Stimulated activated naive CD8-positive, alpha-beta T cell treated with anti-CD3 and anti-CD28 coated beads, Interleukin-15, Interleukin-2, amounts not matched to agents 100 U/mL and 50 U/mL, for 24 hours (primary cell): ENCODE measurements at regions not wholly inside any gene's neighbourhood (a gene's known extent, or its start where the extent isn't known, plus 50 kb on each side); places are given as distances from the start of the nearest gene placed in this dataset.

Experiments used
- ATAC-seq: fragments of 150-1000 bp; cut with Tn5 transposase; one replicate; pipeline ENCODE4 v1.10.0; 2021
- DNase-seq: peaks from one replicate; pipeline ENCODE4 v3.0.0; 2021

GRCh38 chr21:27190601-27191000, 223.7 kb upstream of the ADAMTS5 start:
- no peak for ATAC-seq

DNA sequence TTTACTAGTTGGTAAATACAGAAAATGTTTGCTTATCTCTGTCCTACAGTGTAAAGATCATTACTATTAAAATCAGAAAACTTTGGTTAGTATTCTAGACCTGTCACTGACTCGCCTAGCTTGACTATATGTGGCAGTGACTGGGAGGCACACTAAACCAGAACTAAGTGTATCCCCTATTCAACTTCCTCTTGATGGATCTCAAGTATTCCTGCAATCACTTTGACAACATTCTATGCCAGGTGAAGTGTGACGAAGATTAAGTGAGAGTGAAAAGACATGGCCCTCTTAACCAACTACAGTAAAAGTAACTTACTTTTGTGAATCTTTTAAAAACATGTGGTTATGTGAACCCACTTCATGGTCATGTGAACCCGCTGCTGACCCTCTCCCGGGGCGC, 223.0 kb upstream of the ADAMTS5 start:
- ATAC-seq (no peak), DNase-seq (no peak)

More at GRCh38 chr21:27190601-27191000, 223.7 kb upstream of the ADAMTS5 start:
- no peak for DNase-seq

- DNase-seq (no peak), ATAC-seq (no peak)
These were observed 206.2 kb upstream of the ADAMTS5 start for GRCh38 chr21:27173053-27173452.

GRCh38 chr21:27171707-27172106, 204.8 kb upstream of the ADAMTS5 start:
- ATAC-seq (no peak), DNase-seq (no peak)

- DNase-seq (no peak), ATAC-seq (no peak)
These were observed 201.2 kb upstream of the ADAMTS5 start for GRCh38 chr21:27168084-27168483.

GRCh38 chr21:27164208-27165177, 197.6 kb upstream of the ADAMTS5 start:
- no peak for DNase-seq

GRCh38 chr21:27158967-27159366, 192.1 kb upstream of the ADAMTS5 start:
- no peak for ATAC-seq
- DNase-seq = no peak

More at GRCh38 chr21:27164208-27165177, 197.6 kb upstream of the ADAMTS5 start:
- no peak for ATAC-seq

GRCh38 chr21:27157097-27157496, 190.2 kb upstream of the ADAMTS5 start:
- DNase-seq = no peak
- ATAC-seq = no peak

- ATAC-seq (no peak), DNase-seq (no peak)
These were observed 189.8 kb upstream of the ADAMTS5 start for GRCh38 chr21:27156666-27157065.

DNA sequence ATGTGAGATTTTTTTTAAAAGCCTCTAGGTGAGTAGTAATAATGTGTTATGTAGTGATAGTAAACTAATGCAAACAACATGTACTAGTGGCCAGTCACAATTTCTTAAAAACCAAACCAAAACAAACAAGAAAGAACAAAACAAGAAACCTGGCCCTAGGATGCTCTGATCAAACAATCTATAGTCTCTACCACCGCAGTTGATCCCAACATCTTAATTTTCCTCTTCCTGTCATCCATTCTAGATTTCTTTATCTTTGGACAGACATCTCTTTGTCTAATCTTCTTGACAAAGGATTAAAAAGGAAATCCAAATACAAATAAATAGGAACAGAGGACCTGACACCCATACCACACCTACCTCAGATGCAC, 188.2 kb upstream of the ADAMTS5 start:
- ATAC-seq (no peak), DNase-seq (no peak)

DNA sequence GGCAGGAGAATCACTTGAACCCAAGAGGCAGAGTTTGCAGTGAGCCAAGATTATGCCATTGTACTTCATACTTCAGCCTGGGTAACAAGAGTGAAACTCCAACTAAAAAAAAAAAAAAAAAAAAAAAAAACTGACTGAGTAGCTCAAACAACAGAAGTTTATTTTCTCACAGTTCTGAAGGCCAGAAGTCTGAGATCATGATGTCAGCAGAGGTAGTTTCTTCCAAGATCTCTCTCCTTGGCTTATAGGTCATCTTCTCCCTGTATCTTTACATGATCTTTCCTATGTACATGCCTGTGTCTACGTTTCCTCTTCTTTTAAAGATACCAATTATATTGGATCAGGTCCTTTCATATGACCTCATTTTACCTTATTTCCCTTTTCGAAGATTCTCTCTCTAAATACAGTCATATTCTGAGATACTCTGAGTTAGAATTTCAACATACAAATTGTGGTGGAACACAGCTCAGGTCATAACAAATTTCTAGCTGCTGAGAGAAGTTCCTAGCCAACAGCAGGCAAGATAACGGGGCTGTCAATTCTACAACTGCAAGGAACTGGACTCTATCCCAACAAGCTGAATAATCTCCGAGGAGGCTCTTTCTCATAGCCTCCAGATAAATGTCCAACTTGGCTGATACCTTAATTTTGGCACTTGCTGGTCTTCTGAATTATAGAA, 187.7 kb upstream of the ADAMTS5 start:
- ATAC-seq = no peak
- DNase-seq = no peak

GRCh38 chr21:27152996-27153395, 186.1 kb upstream of the ADAMTS5 start:
- ATAC-seq = no peak
- DNase-seq = no peak

DNA sequence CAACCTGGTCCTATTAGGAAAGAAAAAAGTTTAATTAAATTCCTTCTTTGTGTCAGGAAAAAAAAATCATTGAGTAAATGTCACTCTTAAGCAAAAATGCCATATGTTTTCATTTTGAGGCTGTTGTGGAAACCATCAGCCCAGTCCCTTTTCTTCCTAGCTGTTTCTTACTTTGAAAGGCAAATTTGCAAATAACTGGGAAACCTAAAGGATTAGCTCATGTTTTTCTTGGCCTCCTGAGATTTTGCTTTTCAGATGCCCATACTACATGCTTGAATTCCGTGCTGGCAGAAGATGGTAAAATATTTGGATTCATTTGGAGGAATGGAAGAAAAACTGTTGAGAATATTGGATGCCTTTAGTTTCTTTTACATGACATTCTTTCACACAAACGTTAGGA, 182.1 kb upstream of the ADAMTS5 start:
- no peak for DNase-seq

GRCh38 chr21:27146268-27146667, 179.4 kb upstream of the ADAMTS5 start:
- ATAC-seq (no peak), DNase-seq (no peak)

More for the DNA sequence above, 182.1 kb upstream of the ADAMTS5 start:
- ATAC-seq = no peak

DNA sequence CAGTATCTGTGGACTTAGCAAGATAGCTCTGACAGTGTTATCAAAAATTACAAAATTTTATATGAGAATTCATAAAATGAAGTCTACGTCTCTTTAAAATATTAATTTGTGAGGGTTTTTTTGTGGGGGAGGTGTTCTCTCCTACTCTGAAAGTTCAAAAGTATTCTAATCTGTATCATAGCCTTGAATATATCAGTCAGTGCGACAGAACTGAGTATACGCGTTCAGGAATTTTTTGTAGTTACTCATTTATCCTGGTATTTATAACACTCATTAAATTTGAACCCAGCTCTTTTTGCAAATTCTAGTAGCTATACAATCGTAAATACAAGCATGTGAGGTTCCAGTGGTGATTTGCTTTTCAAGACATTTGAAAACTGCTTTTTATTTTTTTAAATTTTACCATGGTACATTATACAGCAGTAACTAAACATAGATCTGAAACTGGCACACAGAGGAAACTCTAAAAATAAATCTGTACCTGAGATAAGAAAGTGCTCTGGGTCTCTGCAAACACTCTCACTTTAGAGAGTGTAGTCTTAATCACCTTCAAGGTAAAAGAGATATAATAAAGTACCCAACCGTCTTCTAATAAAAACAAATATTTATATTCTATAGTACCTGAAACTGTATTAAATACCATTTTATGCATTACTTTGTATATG, 178.4 kb upstream of the ADAMTS5 start:
- ATAC-seq = no peak
- no peak for DNase-seq

DNA sequence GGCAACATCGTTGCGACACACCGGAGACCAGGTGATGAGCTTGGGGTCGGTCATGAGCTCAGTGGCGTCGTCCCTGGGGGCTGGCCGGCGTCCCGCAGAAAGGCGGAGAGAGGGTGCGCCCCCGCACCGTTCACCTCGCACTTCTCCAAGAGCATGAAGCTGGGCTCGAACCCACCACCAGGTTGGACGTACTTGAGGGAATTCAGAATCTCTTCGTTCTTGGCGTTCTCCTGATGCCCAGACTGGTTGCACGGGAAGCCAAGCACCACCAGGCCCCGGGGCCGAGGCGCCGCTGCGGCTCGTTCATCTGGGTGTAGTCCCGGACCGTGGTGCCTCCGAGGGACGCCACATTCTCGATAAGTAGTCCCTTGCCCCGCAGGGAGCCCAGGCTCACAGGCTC, 176.6 kb upstream of the ADAMTS5 start:
- no peak for DNase-seq
- no peak for ATAC-seq

DNA sequence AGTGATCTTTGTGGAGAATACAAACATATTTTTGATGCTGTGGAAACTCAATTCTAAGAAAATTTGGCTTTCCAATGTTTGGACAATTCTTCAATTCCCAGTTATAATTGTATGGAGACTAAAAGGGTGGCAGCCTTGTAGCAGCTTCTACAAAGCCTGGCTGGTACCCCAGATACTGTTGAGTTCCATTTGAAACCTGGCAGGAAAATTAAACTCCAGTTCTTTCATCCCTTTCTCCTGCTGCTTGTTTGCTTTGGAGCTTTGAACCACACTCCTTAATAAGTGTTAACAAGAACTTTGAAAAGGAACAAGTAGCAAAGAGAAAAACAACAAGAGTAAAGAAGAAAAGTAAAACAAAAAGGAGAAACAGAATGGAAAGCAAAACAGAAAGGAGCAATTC, 172.6 kb upstream of the ADAMTS5 start:
- no peak for DNase-seq
- no peak for ATAC-seq

DNA sequence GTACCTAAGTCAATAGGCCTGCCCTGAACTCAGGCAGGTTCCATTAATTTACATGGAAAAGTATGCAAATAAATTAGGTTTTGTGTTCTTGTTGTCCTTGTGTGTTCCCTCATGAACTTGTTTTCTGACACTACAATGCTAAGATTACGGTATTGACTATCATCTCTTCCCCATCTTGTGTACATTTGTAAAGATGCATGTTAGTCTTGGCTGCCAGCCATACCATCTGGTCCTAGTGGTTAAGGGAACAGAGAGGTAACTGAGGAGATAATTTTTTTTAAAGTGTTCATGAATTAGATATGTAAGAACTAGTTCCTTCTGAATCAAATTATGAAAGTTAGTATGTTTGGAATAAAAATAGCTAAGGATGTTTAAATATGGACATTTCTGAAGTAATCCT, 167.6 kb upstream of the ADAMTS5 start:
- ATAC-seq (no peak), DNase-seq (no peak)

DNA sequence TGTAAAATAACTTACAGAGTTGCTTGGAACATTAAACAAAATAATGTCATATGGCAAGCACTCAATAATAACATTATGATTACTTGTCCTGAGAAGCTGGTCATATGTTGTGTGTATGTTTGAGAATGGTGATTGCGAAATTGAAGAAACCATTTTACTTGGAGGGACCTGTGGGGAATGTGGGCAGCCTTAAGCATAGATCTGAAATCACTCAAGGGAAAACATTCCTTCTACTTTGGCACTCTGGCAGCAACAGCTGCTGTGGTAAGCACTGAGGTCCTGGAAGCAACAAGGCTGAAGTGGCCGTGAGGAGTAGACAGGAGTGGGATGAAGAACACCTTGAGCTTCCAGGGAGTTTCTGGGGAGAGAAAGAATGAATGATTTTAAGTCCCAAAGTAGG, 165.4 kb upstream of the ADAMTS5 start:
- DNase-seq = no peak
- ATAC-seq = no peak

DNA sequence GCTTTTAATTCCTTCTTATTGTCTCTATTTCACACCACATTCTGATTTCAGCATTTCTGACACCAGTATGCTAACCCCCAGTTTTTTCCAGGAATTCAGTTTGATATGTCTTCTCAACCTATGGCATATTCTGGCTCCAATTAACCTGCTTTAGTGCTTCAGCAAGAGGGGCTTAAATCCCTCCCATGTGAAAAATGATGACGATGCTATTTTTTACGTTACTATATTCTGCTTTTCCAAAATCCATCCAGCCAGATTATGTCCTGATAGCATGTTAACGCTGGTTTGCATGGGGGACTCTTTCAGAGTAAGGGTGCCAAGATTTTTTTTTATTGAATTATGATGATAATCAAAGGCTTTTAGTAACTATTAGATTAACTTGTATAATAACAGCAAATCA, 163.3 kb upstream of the ADAMTS5 start:
- no peak for DNase-seq
- ATAC-seq = no peak

GRCh38 chr21:27129694-27130093, 162.8 kb upstream of the ADAMTS5 start:
- no peak for ATAC-seq
- DNase-seq = no peak

DNA sequence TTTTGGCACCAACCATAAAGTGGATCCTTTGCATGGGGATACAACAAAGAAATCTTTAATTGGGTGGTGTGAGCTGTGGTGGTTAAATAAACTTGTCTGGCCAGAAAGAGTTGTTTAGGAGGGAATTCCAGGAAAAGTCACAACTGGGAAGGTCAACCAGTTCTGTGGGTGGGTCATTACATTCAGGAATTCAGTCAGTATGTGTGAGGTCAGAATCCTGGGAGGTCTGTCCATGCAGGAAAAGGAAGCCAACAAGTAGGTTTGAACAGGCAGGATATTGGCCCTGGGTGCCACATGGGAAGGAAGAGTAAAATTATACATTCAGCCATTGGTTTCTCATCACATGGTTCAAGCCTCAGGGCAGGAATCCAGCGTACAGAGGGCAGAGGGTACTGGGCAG, 162.3 kb upstream of the ADAMTS5 start:
- no peak for ATAC-seq
- DNase-seq = no peak

GRCh38 chr21:27126140-27126539, 159.3 kb upstream of the ADAMTS5 start:
- DNase-seq (no peak), ATAC-seq (no peak)
